ENCODE measurements at regions not wholly inside any gene's neighbourhood (a gene's known extent, or its start where the extent isn't known, plus 50 kb on each side); places are given as distances from the start of the nearest gene placed in this dataset.
A peak's percentile ranks its signal among the peaks of the same experiment; 100 is the strongest.

DNA sequence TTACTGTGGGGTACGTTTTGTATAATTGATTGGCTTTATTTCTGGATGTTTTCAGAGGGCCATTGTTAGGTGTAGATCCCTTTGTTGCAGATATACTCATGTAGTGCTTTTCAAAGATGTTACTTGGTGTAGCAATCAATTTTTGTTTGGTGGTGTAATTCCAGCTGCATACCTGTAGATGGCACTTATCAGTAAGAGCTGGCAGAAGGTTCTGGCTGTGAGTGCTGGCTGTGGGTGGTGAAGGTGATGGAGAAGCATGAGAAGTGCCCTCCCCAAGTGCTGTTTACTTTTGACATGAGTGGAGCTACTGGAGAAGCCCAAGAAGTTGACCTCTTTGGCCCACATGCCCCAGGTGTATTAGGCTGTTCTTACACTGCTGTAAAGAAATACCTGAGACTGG is 1074.9 kb downstream of the FAM181B start:
- peak; percentile 29 for DNase-seq (ENCODE audit: low read depth, low spot score)
- TF ChIP-seq, protein P1, sequence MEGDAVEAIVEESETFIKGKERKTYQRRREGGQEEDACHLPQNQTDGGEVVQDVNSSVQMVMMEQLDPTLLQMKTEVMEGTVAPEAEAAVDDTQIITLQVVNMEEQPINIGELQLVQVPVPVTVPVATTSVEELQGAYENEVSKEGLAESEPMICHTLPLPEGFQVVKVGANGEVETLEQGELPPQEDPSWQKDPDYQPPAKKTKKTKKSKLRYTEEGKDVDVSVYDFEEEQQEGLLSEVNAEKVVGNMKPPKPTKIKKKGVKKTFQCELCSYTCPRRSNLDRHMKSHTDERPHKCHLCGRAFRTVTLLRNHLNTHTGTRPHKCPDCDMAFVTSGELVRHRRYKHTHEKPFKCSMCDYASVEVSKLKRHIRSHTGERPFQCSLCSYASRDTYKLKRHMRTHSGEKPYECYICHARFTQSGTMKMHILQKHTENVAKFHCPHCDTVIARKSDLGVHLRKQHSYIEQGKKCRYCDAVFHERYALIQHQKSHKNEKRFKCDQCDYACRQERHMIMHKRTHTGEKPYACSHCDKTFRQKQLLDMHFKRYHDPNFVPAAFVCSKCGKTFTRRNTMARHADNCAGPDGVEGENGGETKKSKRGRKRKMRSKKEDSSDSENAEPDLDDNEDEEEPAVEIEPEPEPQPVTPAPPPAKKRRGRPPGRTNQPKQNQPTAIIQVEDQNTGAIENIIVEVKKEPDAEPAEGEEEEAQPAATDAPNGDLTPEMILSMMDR (IDR thresholded peaks at IDR 0.05; ENCODE audit: low read depth, low read length), result peak; percentile 60
- H3K4me3 ChIP-seq (ENCODE audit: low read depth, low read length), result no peak overlapping the region
- in situ Hi-C loops (cut with HindIII; ENCODE audit: low sequenced_read_pairs), result no loop called here

DNA sequence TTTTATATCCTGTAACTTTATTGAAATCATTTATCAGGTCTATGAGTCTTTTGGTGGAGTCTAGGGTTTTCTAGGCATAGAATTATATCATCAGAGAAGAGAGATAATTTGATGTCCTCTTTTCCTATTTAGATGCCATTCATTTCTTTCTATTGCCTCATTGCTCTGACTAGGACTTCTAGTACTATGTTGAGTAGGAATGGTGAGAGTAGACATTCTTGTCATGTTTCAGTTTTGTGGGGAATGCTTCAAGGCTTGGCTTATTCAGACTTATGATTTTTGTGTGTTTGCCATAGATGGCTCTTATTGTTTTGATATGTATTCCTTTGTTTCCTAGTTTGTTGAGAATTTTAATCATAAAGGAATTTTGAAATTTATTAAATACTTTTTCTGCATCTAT is 1078.3 kb downstream of the FAM181B start:
- TF ChIP-seq, protein P1 (IDR thresholded peaks at IDR 0.05; ENCODE audit: low read depth, low read length), result no peak
- DNase-seq (ENCODE audit: low read depth, low spot score), result peak; percentile 0
- no peak overlapping the region for H3K4me3 ChIP-seq (ENCODE audit: low read depth, low read length)
- in situ Hi-C loops (cut with HindIII; ENCODE audit: low sequenced_read_pairs), result no loop called here

DNA sequence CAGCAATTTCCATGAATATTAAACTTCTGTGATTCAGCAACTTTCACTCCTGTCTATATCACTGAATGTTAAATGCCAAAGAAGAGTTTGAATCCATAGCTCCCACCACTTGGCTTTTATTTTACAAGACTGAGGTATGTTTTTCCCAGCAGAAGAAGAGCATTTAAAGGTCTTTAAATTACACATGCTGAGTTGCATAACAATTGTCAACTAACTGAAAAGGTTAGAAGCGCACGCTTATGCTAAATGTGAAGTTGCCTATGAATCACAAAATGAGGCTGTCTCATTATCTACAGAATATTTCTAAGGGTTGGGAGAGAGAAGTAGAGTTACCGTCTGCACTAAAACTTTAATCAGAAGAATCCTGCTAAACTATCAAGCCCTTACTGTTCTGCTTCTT is 1086.3 kb downstream of the FAM181B start:
- no peak overlapping the region for H3K4me3 ChIP-seq (ENCODE audit: low read depth, low read length)
- in situ Hi-C loops (cut with HindIII; ENCODE audit: low sequenced_read_pairs), result no loop called here
- peak; percentile 4 for DNase-seq (ENCODE audit: low read depth, low spot score)
- TF ChIP-seq, protein P1 (IDR thresholded peaks at IDR 0.05; ENCODE audit: low read depth, low read length), result no peak

DNA sequence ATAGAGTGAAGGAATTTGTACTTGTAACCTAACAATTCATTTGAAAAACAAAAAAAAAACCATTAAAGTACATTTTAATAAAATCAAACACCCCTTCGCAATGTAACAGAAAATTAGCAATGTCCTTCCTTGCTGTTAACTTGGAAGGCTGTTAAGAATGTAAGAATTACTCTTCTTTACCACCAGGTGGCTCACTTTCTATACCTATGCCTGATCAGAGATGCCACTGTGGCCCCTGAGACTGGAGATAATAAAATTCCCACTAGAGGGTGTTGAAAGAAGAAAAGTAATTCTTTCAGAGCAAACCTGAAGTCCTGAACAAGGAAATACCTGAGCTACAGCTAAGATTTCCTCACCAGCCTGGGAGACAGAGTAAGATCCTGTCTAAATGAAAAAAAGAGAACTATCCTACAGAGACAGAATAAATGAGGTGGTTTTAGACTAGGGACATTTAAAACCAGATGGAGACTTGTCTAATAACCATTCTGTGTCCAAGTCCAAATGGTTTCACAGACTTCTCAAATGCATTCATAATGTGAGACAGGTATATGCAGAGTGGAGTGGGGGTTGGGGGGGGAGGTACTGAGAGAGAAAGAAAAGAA is 1089.3 kb downstream of the FAM181B start:
- TF ChIP-seq, protein P1 (IDR thresholded peaks at IDR 0.05; ENCODE audit: low read depth, low read length), result peak; percentile 62
- DNase-seq (ENCODE audit: low read depth, low spot score), result peak; percentile 59
- H3K4me3 ChIP-seq (ENCODE audit: low read depth, low read length), result no peak overlapping the region
- in situ Hi-C loops (cut with HindIII; ENCODE audit: low sequenced_read_pairs), result no loop called here

DNA sequence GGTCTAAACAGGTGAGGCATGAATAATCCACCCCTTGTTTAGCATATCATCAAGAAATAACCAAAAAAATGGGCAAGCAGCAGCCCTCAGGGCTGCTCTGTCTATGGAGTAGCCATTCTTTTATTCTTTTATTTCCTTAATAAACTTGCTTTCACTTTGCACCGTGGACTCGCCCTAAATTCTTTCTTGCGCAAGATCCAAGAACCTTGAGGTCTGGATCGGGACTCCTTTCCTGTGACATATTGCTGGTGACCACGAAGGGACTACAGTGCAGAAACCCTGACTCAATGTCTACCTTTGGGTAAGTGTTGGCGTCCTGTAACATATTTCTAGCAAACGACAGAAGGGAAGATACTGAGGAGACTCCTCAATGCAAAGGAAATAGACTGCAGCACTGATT is 1099.2 kb downstream of the FAM181B start:
- no peak for DNase-seq (ENCODE audit: low read depth, low spot score)
- TF ChIP-seq, protein P1 (IDR thresholded peaks at IDR 0.05; ENCODE audit: low read depth, low read length), result no peak
- in situ Hi-C loops (cut with HindIII; ENCODE audit: low sequenced_read_pairs), result no loop called here
- H3K4me3 ChIP-seq (ENCODE audit: low read depth, low read length), result no peak overlapping the region

DNA sequence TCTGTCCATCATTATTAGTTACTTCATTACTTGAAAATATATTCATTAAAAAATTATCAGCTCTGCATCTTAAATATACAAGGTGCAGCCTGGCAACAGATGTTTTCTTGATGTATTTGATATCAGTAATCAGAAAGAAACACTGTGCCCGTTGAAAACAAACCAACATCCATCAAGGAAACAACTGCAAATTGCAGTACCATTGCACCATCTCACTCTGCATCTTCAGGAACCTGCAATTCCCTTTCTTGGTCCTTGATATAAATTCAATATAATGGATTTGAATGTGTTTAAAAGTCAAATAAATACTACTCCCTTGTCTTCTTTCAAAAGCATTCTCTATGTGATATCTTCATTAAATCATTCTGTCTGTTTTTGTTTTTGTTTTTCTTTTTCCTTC is 1131.2 kb downstream of the FAM181B start:
- no peak for DNase-seq (ENCODE audit: low read depth, low spot score)
- in situ Hi-C loops (cut with HindIII; ENCODE audit: low sequenced_read_pairs), result no loop called here
- no peak overlapping the region for H3K4me3 ChIP-seq (ENCODE audit: low read depth, low read length)
- TF ChIP-seq, protein P1 (IDR thresholded peaks at IDR 0.05; ENCODE audit: low read depth, low read length), result no peak
